AG10803 (cell line): ENCODE measurements at regions not wholly inside any gene's neighbourhood (a gene's known extent, or its start where the extent isn't known, plus 50 kb on each side); places are given as distances from the start of the nearest gene placed in this dataset.

Experiments used
- DNase-seq: peaks from one replicate; pipeline ENCODE4 v3.0.0; 2010; ENCODE audit warnings: low read depth
- H3K4me3 ChIP-seq: 2 replicates; pipeline ENCODE4 v1.5.1; 2011; ENCODE audit warnings: mild to moderate bottlenecking, low read length, control low read depth
- CTCF ChIP-seq: conservative IDR thresholded peaks from 2 replicates; pipeline ENCODE4 v1.5.1; 2011; ENCODE audit warnings: mild to moderate bottlenecking, low read length, control low read depth, inconsistent platforms

DNA sequence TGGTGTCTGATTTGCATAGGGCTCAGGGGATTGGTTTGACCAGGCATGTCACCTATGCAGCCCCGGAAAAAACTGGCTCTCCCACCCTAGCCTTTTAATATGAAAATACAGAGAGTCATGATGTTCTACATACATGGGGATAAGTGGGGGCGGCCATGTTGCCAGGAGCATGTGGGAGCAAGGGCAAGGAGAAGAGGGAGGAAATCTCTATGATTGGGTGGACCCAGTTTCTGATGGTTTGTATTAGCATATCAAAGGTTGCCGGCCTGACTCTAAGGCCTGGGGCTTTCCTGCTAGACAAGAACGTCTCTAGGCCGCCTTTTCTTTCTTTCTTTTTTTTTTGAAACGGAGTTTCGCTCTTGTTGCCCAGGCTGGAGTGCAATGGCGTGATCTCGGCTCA, 123.4 kb upstream of the CPSF6 start:
- no peak for DNase-seq
- H3K4me3 ChIP-seq, result no peak overlapping the region
- no peak for TF ChIP-seq CTCF

DNA sequence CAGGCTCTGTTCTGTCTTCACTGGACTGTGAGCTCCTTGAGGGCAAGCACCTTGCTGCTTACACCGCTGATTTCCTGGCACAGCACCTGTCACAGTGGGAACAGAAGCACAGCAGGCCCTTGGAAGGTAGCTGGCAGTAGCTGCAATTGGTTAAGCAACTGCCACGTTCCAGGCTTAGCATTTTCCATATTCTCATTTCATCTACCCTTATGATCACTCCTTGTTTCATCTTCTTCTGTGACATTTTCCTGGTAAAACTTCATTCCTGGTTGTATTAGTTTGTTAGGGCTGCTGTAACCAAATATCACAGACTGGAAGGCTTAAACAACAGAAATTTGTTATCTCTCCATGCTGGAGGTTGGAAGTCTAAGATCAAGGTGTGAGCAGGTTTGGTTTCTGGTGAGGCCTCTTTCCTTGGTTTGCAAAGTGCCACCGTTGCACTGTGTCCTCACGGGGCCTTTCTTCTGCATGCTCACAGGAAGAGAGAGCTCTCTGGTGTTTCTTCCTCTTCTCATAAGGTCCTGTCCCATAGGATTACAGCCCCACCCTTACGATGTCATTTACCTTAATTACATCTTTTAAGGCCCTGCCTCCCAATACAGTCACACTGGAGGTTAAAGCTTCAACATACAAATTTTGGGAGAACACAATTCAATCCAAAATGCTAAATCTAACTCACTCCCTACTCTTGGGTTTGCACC, 121.7 kb upstream of the CPSF6 start:
- DNase-seq, result no peak
- no peak overlapping the region for H3K4me3 ChIP-seq
- no peak for TF ChIP-seq CTCF

DNA sequence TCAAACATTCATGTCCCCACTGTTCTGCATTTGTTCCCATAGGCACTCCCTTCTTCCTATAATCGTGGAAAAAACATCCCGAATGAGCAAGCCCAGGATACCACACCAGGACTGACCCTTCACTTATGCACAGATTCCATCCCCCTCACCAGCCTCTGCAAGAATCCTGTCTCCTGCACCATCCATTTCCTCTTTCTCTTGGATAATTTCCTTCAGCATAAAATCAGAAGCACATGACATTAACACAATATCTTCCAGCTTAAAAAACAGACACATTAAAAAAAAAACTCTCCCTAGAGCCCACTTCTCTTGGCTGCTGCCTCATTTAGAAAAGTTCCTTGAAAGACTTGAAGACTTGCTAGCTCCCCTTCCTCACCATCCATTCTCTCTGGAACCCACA, 120.9 kb upstream of the CPSF6 start:
- no peak for DNase-seq
- no peak for TF ChIP-seq CTCF
- H3K4me3 ChIP-seq, result no peak overlapping the region

- no peak for TF ChIP-seq CTCF
- no peak for DNase-seq
- no peak overlapping the region for H3K4me3 ChIP-seq
Observed at GRCh38 chr12:69119770-69120169, 119.6 kb upstream of the CPSF6 start.

DNA sequence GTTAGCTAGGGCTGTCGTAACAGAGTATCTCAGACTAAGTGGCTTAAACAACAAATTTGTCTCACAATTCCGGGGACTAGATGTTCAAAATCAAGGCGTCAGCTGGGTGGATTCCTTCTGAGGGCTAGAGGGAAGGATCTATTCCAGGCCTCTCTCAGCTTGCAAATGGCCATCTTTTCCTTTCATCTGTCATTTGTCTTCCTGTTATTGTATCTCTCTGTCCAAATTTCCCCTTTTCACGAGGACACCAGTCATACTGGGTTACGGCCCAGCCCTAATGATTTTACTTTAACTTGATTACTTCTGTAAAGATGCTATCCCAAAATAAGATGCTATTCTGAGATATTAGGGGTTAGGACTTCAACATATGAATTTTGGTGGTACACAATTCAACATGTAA, 119.0 kb upstream of the CPSF6 start:
- no peak overlapping the region for H3K4me3 ChIP-seq
- no peak for TF ChIP-seq CTCF
- no peak for DNase-seq

- TF ChIP-seq CTCF, result no peak
- no peak for DNase-seq
- H3K4me3 ChIP-seq, result no peak overlapping the region
Observed at GRCh38 chr12:69123311-69123710, 116.1 kb upstream of the CPSF6 start.

DNA sequence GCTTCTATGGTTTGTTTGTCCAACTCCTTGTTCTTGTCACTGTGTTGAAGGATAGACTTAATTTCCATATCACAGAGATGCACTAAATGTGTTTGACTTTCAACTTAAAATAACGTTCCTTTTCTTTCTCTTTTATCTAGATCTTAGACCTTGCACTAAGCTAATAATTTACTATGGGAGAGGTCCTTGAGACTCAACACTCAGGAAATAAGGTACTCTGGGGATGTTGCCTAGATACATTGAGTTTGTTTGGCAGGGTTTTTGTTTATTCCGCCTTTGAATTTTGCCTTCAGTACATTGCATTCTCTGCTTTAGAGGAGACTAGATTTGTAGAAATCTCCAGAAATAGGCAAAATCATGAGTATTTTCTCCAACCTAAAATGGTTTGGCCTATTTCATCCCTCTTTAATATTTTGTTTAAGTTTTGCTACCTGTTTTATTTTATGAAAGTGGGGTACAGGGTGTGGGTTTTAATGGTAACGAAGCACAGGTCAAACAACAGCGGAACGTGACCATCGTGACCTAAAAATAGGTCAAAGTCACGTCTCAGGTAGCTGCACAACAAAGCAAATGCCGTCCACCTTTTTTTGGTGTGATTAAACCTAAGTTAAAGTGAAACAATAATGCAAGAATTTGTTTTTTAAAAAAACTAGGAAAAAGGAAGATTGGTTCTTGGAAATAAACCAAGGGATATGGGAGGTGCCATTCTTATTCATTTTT, 115.3 kb upstream of the CPSF6 start:
- H3K4me3 ChIP-seq, result no peak overlapping the region
- no peak for TF ChIP-seq CTCF
- no peak for DNase-seq
